GM11168 (cell line): ENCODE measurements at regions not wholly inside any gene's neighbourhood (a gene's known extent, or its start where the extent isn't known, plus 50 kb on each side); places are given as distances from the start of the nearest gene placed in this dataset.

Experiments used
- in situ Hi-C: fragments of 300-500 bp; cut with MboI; formaldehyde crosslinking; loops from one replicate; pipeline ENCODE4 v1.12.0; 2022; ENCODE audit warnings: low sequenced_read_pairs; ENCODE audit not compliant: unreplicated experiment

- in situ Hi-C loops = no loop called here
These were observed 361.2 kb downstream of the SUCLA2 start for GRCh38 chr13:47639738-47640447.

GRCh38 chr13:47638627-47639026 lies 362.4 kb downstream of the SUCLA2 start:
- in situ Hi-C loops = no loop called here

- in situ Hi-C loops = no loop called here
These were observed 368.8 kb downstream of the SUCLA2 start for GRCh38 chr13:47632311-47632710.

- in situ Hi-C loops = no loop called here
These were observed 372.4 kb downstream of the SUCLA2 start for GRCh38 chr13:47628666-47629065.

- in situ Hi-C loops = no loop called here
These were observed 377.2 kb downstream of the SUCLA2 start for GRCh38 chr13:47623862-47624261.

GRCh38 chr13:47621931-47622330 lies 379.1 kb downstream of the SUCLA2 start:
- in situ Hi-C loops = no loop called here

GRCh38 chr13:47611664-47612288 lies 389.3 kb downstream of the SUCLA2 start:
- in situ Hi-C loops = no loop called here

- in situ Hi-C loops = no loop called here
These were observed 390.4 kb downstream of the SUCLA2 start for GRCh38 chr13:47610687-47611086.

- in situ Hi-C loops = no loop called here
These were observed 397.7 kb downstream of the SUCLA2 start for GRCh38 chr13:47603365-47603764.

GRCh38 chr13:47598340-47598911 lies 402.6 kb downstream of the SUCLA2 start:
- in situ Hi-C loops = no loop called here

- in situ Hi-C loops = no loop called here
These were observed 406.2 kb downstream of the SUCLA2 start for GRCh38 chr13:47594833-47595232.

GRCh38 chr13:47592256-47592655 lies 408.8 kb downstream of the SUCLA2 start:
- in situ Hi-C loops = no loop called here

GRCh38 chr13:47588676-47589075 lies 412.4 kb downstream of the SUCLA2 start:
- in situ Hi-C loops = no loop called here

GRCh38 chr13:47572375-47572774 lies 428.7 kb downstream of the SUCLA2 start:
- in situ Hi-C loops = no loop called here

GRCh38 chr13:47564041-47564440 lies 437.0 kb downstream of the SUCLA2 start:
- in situ Hi-C loops = no loop called here

GRCh38 chr13:47556703-47557102 lies 444.4 kb downstream of the SUCLA2 start:
- in situ Hi-C loops = no loop called here

GRCh38 chr13:47555235-47555634 lies 445.8 kb downstream of the SUCLA2 start:
- in situ Hi-C loops = no loop called here

GRCh38 chr13:47553329-47553977 lies 447.6 kb downstream of the SUCLA2 start:
- in situ Hi-C loops = no loop called here

GRCh38 chr13:47549219-47549752 lies 451.8 kb downstream of the SUCLA2 start:
- in situ Hi-C loops = no loop called here

- in situ Hi-C loops = no loop called here
These were observed 452.7 kb downstream of the SUCLA2 start for GRCh38 chr13:47548294-47548840.
